ENCODE measurements at regions not wholly inside any gene's neighbourhood (a gene's known extent, or its start where the extent isn't known, plus 50 kb on each side); places are given as distances from the start of the nearest gene placed in this dataset.
A peak's percentile ranks its signal among the peaks of the same experiment; 100 is the strongest.

GRCh38 chr5:63555874-63556273 lies 406.4 kb downstream of the HTR1A start:
- Mint-ChIP-seq H3K36me3 (ENCODE audit: insufficient read depth, unreplicated experiment) (no peaks in the 10 kb centered on the region), H3K27me3 (ENCODE audit: insufficient read depth, unreplicated experiment) (no peaks in the 10 kb centered on the region), H3K4me1 (ENCODE audit: insufficient read depth, unreplicated experiment) (peaks cover 17% of the 10 kb centered on the region), H3K4me3 (ENCODE audit: unreplicated experiment) (no peak overlapping the region), H3K27ac (ENCODE audit: low read depth, unreplicated experiment) (no peak overlapping the region), H3K9me3 (ENCODE audit: unreplicated experiment) (peaks cover 9% of the 10 kb centered on the region)
- peak; percentile 75 for DNase-seq (ENCODE audit: unreplicated experiment)
- no peak for TF ChIP-seq CTCF (IDR thresholded peaks at IDR 0.05; ENCODE audit: unreplicated experiment)
- intact Hi-C loops (cut with micrococcal nuclease) = no loop called here
- no TSS peak for BruUV-seq (replicated peaks)
- ChIA-PET POLR2A (no interaction called here), CTCF (interaction anchor here (0.6 to 0.7 kb wide), 2 partner anchors 162 to 1723 kb away, joined by 3 read pairs; no protein-coding TSS in a partner anchor)

DNA sequence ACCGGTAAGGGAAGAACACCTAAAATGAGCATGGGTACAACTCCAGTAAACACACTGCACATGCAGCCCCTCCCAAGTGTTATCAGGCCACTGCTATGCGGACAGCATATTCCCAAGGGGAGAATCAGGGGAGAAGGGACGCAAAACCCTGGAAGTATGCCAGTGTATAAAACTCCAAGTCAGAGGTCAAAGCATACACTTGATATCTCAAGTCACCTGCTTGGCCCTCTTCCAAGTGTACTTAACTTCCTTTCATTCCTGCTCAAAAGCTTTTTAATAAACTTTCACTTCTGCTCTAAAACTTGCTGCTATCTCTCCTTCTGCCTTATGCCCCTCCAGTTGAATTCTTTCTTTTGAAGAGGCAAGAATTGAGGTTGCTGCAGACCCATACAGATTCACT lies 408.1 kb downstream of the HTR1A start:
- no TSS peak for BruUV-seq (replicated peaks)
- no peaks in the 10 kb centered on the region for H3K36me3 Mint-ChIP-seq (ENCODE audit: insufficient read depth, unreplicated experiment)
- intact Hi-C loops (cut with micrococcal nuclease) = no loop called here
- CTCF ChIA-PET = interaction anchor here (0.6 kb wide), 2 partner anchors 39 to 184 kb away, joined by 3 to 4 read pairs; no protein-coding TSS in a partner anchor
- H3K4me3 Mint-ChIP-seq (ENCODE audit: unreplicated experiment) = no peak overlapping the region
- no peak overlapping the region for H3K27ac Mint-ChIP-seq (ENCODE audit: low read depth, unreplicated experiment)
- no peak for DNase-seq (ENCODE audit: unreplicated experiment)
- H3K4me1 Mint-ChIP-seq (ENCODE audit: insufficient read depth, unreplicated experiment) = peaks cover 17% of the 10 kb centered on the region
- no peaks in the 10 kb centered on the region for H3K9me3 Mint-ChIP-seq (ENCODE audit: unreplicated experiment)
- no peaks in the 10 kb centered on the region for H3K27me3 Mint-ChIP-seq (ENCODE audit: insufficient read depth, unreplicated experiment)
- TF ChIP-seq CTCF (IDR thresholded peaks at IDR 0.05; ENCODE audit: unreplicated experiment) = no peak
- POLR2A ChIA-PET = interaction anchor here (0.7 kb wide), 1 partner anchor 133 kb away, joined by 3 read pairs; no protein-coding TSS in a partner anchor

DNA sequence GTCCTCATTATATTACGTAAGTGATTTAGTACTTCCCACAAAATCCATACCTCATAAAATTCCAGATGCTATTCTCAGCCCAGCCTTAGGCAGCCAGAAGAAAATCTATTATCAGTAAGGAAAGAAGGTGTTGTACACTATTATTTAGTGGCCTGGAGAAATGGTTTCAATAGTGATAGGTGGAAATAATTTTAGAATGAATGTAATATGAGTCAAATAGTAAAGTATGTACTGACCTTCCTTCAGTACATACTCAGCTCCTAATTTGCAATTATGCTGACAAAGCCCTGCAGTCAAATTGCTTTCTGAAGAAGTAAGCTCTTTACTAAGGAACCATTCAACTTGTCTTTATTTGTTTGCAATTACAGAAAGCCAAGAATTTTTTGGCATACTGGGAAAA lies 409.2 kb downstream of the HTR1A start:
- peaks cover 17% of the 10 kb centered on the region for H3K4me1 Mint-ChIP-seq (ENCODE audit: insufficient read depth, unreplicated experiment)
- intact Hi-C loops (cut with micrococcal nuclease) = no loop called here
- no peak for DNase-seq (ENCODE audit: unreplicated experiment)
- CTCF ChIA-PET = no interaction called here
- BruUV-seq (replicated peaks) = no TSS peak
- H3K27ac Mint-ChIP-seq (ENCODE audit: low read depth, unreplicated experiment) = peak overlapping the region; percentile 7
- H3K27me3 Mint-ChIP-seq (ENCODE audit: insufficient read depth, unreplicated experiment) = no peaks in the 10 kb centered on the region
- POLR2A ChIA-PET = no interaction called here
- no peak for TF ChIP-seq CTCF (IDR thresholded peaks at IDR 0.05; ENCODE audit: unreplicated experiment)
- H3K36me3 Mint-ChIP-seq (ENCODE audit: insufficient read depth, unreplicated experiment) = no peaks in the 10 kb centered on the region
- H3K4me3 Mint-ChIP-seq (ENCODE audit: unreplicated experiment) = no peak overlapping the region
- H3K9me3 Mint-ChIP-seq (ENCODE audit: unreplicated experiment) = no peaks in the 10 kb centered on the region

DNA sequence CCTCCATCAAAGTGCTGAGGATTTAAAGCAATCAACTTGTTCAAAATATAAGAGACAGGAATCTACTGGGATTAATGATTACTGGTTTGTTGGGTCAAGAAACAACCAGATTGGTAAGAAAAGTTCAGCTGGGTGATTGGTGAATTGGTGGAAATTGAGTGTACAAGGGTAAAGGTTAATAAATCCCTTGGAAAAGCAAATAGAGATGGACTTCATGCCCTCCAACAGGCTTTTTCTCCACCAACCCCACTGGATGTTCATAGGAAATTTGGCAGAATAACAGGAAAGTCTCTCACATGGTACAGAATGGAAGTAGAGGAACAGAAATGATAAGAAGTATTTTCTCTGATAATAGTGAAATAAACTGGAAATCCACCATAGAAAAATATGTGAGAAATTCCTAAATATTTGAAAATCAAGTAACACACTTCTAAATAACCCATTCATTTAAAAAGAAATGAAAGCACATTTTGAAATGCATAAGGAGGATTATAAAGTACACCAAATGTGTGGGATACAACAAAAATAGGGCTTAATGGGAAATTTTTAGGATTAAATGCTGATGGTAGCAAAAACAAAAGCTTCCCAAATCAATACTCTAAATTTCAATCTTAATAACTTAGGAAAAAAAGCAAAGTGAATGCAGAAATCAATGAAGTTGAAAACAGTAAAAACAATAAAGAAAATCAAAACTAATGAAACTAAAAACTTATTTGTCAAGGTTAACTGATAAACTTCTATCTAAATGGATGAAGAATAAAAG lies 426.2 kb downstream of the HTR1A start:
- DNase-seq (ENCODE audit: unreplicated experiment) = no peak
- H3K27ac Mint-ChIP-seq (ENCODE audit: low read depth, unreplicated experiment) = no peak overlapping the region
- no TSS peak for BruUV-seq (replicated peaks)
- ChIA-PET CTCF (no interaction called here), POLR2A (no interaction called here)
- intact Hi-C loops (cut with micrococcal nuclease) = no loop called here
- no peak overlapping the region for H3K4me3 Mint-ChIP-seq (ENCODE audit: unreplicated experiment)
- H3K9me3 Mint-ChIP-seq (ENCODE audit: unreplicated experiment) = peaks cover 6% of the 10 kb centered on the region
- TF ChIP-seq CTCF (IDR thresholded peaks at IDR 0.05; ENCODE audit: unreplicated experiment) = no peak
- H3K27me3 Mint-ChIP-seq (ENCODE audit: insufficient read depth, unreplicated experiment) = no peaks in the 10 kb centered on the region
- no peaks in the 10 kb centered on the region for H3K4me1 Mint-ChIP-seq (ENCODE audit: insufficient read depth, unreplicated experiment)
- H3K36me3 Mint-ChIP-seq (ENCODE audit: insufficient read depth, unreplicated experiment) = no peaks in the 10 kb centered on the region

Data from MCF 10A (cell line).